ENCODE measurements at regions not wholly inside any gene's neighbourhood (a gene's known extent, or its start where the extent isn't known, plus 50 kb on each side); places are given as distances from the start of the nearest gene placed in this dataset.

DNA sequence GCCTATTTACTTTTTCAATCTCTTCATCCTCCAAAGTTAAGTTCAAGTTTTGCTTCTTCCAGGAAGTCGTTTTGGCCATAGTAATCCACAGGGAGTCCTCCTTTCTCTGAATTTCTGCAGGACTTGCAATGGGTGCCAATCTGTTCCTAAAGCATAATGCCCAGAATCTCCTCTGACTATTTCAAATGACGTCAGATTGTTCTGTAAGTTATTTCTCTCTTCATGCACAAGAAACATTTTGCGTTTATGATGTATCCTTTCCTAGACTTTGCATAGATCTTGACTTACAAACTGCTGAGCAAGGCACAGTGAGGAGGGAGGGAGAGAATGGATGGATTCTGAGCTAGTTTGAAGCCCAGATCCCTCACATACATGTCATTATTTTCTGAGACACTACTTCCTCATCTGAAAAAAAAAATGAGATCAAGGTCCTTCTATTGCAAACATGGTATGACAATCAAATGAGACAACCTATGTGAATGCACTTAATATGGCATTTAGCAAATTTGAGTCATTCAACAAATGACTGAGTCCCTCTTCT lies 103.1 kb downstream of the MEX3B start:
- TF ChIP-seq, protein P1, sequence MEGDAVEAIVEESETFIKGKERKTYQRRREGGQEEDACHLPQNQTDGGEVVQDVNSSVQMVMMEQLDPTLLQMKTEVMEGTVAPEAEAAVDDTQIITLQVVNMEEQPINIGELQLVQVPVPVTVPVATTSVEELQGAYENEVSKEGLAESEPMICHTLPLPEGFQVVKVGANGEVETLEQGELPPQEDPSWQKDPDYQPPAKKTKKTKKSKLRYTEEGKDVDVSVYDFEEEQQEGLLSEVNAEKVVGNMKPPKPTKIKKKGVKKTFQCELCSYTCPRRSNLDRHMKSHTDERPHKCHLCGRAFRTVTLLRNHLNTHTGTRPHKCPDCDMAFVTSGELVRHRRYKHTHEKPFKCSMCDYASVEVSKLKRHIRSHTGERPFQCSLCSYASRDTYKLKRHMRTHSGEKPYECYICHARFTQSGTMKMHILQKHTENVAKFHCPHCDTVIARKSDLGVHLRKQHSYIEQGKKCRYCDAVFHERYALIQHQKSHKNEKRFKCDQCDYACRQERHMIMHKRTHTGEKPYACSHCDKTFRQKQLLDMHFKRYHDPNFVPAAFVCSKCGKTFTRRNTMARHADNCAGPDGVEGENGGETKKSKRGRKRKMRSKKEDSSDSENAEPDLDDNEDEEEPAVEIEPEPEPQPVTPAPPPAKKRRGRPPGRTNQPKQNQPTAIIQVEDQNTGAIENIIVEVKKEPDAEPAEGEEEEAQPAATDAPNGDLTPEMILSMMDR (IDR thresholded peaks at IDR 0.05): no peak
- no peak for TF ChIP-seq POLR2A (IDR thresholded peaks at IDR 0.05)

All from right lobe of liver (tissue), 4 donors.